Lower leg skin (tissue), 3 donors: ENCODE measurements at regions not wholly inside any gene's neighbourhood (a gene's known extent, or its start where the extent isn't known, plus 50 kb on each side); places are given as distances from the start of the nearest gene placed in this dataset.

Experiments
- POLR2A ChIP-seq, 2 donors: fragments of 450-650 bp; IDR thresholded peaks; one replicate each; pipeline ENCODE4 v1.6.1; 2016 to 2017; ENCODE audit warnings: antibody characterized with exemption in 2 of 2, mild to moderate bottlenecking in 1 of 2, moderate library complexity in 1 of 2
- TF ChIP-seq, protein P1 (sequence below), 3 donors: fragments of 450-650 bp; IDR thresholded peaks; one replicate each; pipeline ENCODE4 v1.5.1; 2016; ENCODE audit warnings: antibody characterized with exemption in 3 of 3, mild to moderate bottlenecking in 3 of 3, moderate library complexity in 2 of 3

- TF ChIP-seq, protein P1, sequence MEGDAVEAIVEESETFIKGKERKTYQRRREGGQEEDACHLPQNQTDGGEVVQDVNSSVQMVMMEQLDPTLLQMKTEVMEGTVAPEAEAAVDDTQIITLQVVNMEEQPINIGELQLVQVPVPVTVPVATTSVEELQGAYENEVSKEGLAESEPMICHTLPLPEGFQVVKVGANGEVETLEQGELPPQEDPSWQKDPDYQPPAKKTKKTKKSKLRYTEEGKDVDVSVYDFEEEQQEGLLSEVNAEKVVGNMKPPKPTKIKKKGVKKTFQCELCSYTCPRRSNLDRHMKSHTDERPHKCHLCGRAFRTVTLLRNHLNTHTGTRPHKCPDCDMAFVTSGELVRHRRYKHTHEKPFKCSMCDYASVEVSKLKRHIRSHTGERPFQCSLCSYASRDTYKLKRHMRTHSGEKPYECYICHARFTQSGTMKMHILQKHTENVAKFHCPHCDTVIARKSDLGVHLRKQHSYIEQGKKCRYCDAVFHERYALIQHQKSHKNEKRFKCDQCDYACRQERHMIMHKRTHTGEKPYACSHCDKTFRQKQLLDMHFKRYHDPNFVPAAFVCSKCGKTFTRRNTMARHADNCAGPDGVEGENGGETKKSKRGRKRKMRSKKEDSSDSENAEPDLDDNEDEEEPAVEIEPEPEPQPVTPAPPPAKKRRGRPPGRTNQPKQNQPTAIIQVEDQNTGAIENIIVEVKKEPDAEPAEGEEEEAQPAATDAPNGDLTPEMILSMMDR (IDR thresholded peaks at IDR 0.05): no peak
- TF ChIP-seq POLR2A (IDR thresholded peaks at IDR 0.05): no peak
Measured at GRCh38 chr22:49298834-49299750, 528.6 kb downstream of the BRD1 start.
